Mesothelial cell of epicardium (in vitro differentiated cells): ENCODE measurements at regions not wholly inside any gene's neighbourhood (a gene's known extent, or its start where the extent isn't known, plus 50 kb on each side); places are given as distances from the start of the nearest gene placed in this dataset.

Source experiments
- DNase-seq, 2 experiments: peaks; one replicate each; pipeline ENCODE4 v3.0.0; 2021; ENCODE audit warnings: low spot score in 2 of 2; ENCODE audit not compliant: unreplicated experiment in 2 of 2
- H3K27ac Mint-ChIP-seq: 2 replicates; pipeline ENCODE4 v1.8.0; 2021; ENCODE audit warnings: mixed read lengths
- H3K27me3 Mint-ChIP-seq: 2 replicates; pipeline ENCODE4 v1.8.0; 2021; ENCODE audit warnings: low read depth, mixed read lengths
- H3K36me3 Mint-ChIP-seq: 2 replicates; pipeline ENCODE4 v1.8.0; 2021; ENCODE audit warnings: mixed read lengths
- H3K4me1 Mint-ChIP-seq: 2 replicates; pipeline ENCODE4 v1.8.0; 2021; ENCODE audit warnings: mixed read lengths
- H3K4me3 Mint-ChIP-seq: 2 replicates; pipeline ENCODE4 v1.8.0; 2021; ENCODE audit warnings: mild to moderate bottlenecking, moderate library complexity, mixed read lengths
- H3K9me3 Mint-ChIP-seq: 2 replicates; pipeline ENCODE4 v1.8.0; 2021; ENCODE audit warnings: mixed read lengths
- CTCF ChIP-seq: fragments of 200-600 bp; sonication (generic); IDR thresholded peaks from one replicate; pipeline ENCODE4 v1.5.0; 2021; ENCODE audit warnings: antibody characterized with exemption; ENCODE audit not compliant: unreplicated experiment

GRCh38 chr2:116911540-116911939 lies 903.0 kb upstream of the DDX18 start:
- Mint-ChIP-seq H3K27ac (no peak overlapping the region), H3K27me3 (no peaks in the 10 kb centered on the region), H3K36me3 (no peaks in the 10 kb centered on the region), H3K4me3 (no peak overlapping the region), H3K9me3 (no peaks in the 10 kb centered on the region), H3K4me1 (peaks cover 5% of the 10 kb centered on the region)
- no peak for TF ChIP-seq CTCF
- no peak for DNase-seq

GRCh38 chr2:116915673-116916072 lies 898.8 kb upstream of the DDX18 start:
- Mint-ChIP-seq H3K9me3 (no peaks in the 10 kb centered on the region), H3K36me3 (no peaks in the 10 kb centered on the region), H3K4me1 (peaks cover 5% of the 10 kb centered on the region), H3K27ac (no peak overlapping the region), H3K27me3 (no peaks in the 10 kb centered on the region), H3K4me3 (no peak overlapping the region)
- no peak for TF ChIP-seq CTCF
- no peak for DNase-seq

GRCh38 chr2:116917196-116917595 lies 897.3 kb upstream of the DDX18 start:
- DNase-seq, result no peak
- no peaks in the 10 kb centered on the region for H3K9me3 Mint-ChIP-seq
- no peak for TF ChIP-seq CTCF
- H3K4me1 Mint-ChIP-seq, result peaks cover 5% of the 10 kb centered on the region
- no peaks in the 10 kb centered on the region for H3K36me3 Mint-ChIP-seq
- H3K27me3 Mint-ChIP-seq, result no peaks in the 10 kb centered on the region
- H3K4me3 Mint-ChIP-seq, result no peak overlapping the region
- H3K27ac Mint-ChIP-seq, result no peak overlapping the region

GRCh38 chr2:116918574-116918973 lies 895.9 kb upstream of the DDX18 start:
- H3K9me3 Mint-ChIP-seq, result no peaks in the 10 kb centered on the region

GRCh38 chr2:116922414-116922813 lies 892.1 kb upstream of the DDX18 start:
- Mint-ChIP-seq H3K27me3 (no peaks in the 10 kb centered on the region), H3K4me1 (peaks cover 5% of the 10 kb centered on the region), H3K4me3 (no peak overlapping the region), H3K9me3 (no peaks in the 10 kb centered on the region), H3K36me3 (no peaks in the 10 kb centered on the region), H3K27ac (no peak overlapping the region)
- TF ChIP-seq CTCF, result no peak
- DNase-seq, result no peak

More at GRCh38 chr2:116918574-116918973, 895.9 kb upstream of the DDX18 start:
- Mint-ChIP-seq H3K27ac (no peak overlapping the region), H3K4me1 (no peaks in the 10 kb centered on the region), H3K36me3 (no peaks in the 10 kb centered on the region), H3K27me3 (no peaks in the 10 kb centered on the region), H3K4me3 (no peak overlapping the region)
- no peak for TF ChIP-seq CTCF
- no peak for DNase-seq

GRCh38 chr2:116924509-116924908 lies 890.0 kb upstream of the DDX18 start:
- H3K36me3 Mint-ChIP-seq, result no peaks in the 10 kb centered on the region
- no peaks in the 10 kb centered on the region for H3K27me3 Mint-ChIP-seq
- DNase-seq, result no peak
- H3K9me3 Mint-ChIP-seq, result peaks cover 10% of the 10 kb centered on the region
- no peak overlapping the region for H3K27ac Mint-ChIP-seq
- H3K4me1 Mint-ChIP-seq, result peaks cover 5% of the 10 kb centered on the region
- TF ChIP-seq CTCF, result no peak
- no peak overlapping the region for H3K4me3 Mint-ChIP-seq
